K562 (cell line): ENCODE measurements at regions not wholly inside any gene's neighbourhood (a gene's known extent, or its start where the extent isn't known, plus 50 kb on each side); places are given as distances from the start of the nearest gene placed in this dataset.

Source experiments
- ATAC-seq: fragments of 200-7000 bp; cut with Tn5 transposase; 3 replicates; pipeline ENCODE4 v1.9.1; 2020; ENCODE audit warnings: moderate library complexity
- BruUV-seq: library from RNA; stranded (reverse); fragments of 400-500 nt; replicated peaks from 2 replicates; lab custom pipeline; 2021; lab: Mats Ljungman, UMichigan
- CTCF ChIA-PET: fragments of 300-600 bp; formaldehyde crosslinking; extraction: SDS; loops from one replicate; lab custom pipeline; 2021; ENCODE audit warnings: low intra/inter-chr PET ratio; lab: Yijun Ruan, JAX
- POLR2A ChIA-PET: fragments of 300-600, 350-650 bp; sonication (Branson Sonifier 250); formaldehyde crosslinking; extraction: SDS; loops from one replicate; lab custom pipeline; 2021; ENCODE audit warnings: antibody characterized with exemption, inconsistent platforms; lab: Yijun Ruan, JAX
- DNase-seq, 4 experiments: peaks; one replicate each; pipeline versions ENCODE4 v3.0.0 to v3.0.0-alpha.2; 2011 to 2018; ENCODE audit warnings: low spot score in 3 of 4, mixed read lengths in 3 of 4; ENCODE audit errors: extremely low read depth in 1 of 4
- FAIRE-seq: peaks from 2 replicates; lab custom pipeline; 2011; peaks lifted over from hg19 to GRCh38; lab: Jason Lieb, UNC
- H2AFZ ChIP-seq: 2 replicates; pipeline ENCODE4 v1.6.0; 2011; ENCODE audit warnings: low read depth, low read length, control low read depth, inconsistent platforms
- H3K27ac ChIP-seq: fragments of 200-600 bp; 3 replicates; pipeline ENCODE4 v1.8.0; 2011; ENCODE audit warnings: low read depth, mild to moderate bottlenecking, control low read depth, inconsistent platforms, low read length, moderate library complexity, mixed read lengths; ENCODE audit errors: extremely low read depth
- H3K27me3 ChIP-seq, 2 experiments: fragments of 300-600 bp in 1 of 2; 2 replicates in 1 of 2; 3 replicates in 1 of 2; pipeline versions ENCODE4 v1.6.0 to v1.8.0; 2011; ENCODE audit warnings: inconsistent platforms in 2 of 2, low read length in 2 of 2, mild to moderate bottlenecking in 1 of 2, mixed read lengths in 1 of 2, moderate library complexity in 1 of 2; ENCODE audit not compliant: control insufficient read depth in 2 of 2, insufficient read depth in 2 of 2
- H3K36me3 ChIP-seq: fragments of 300-600 bp; 3 replicates; pipeline ENCODE4 v1.8.0; 2011; ENCODE audit warnings: mild to moderate bottlenecking, low read length, inconsistent platforms; ENCODE audit not compliant: control insufficient read depth, insufficient read depth
- H3K4me1 ChIP-seq, 2 experiments: fragments of 200-600 bp in 1 of 2; replicated peaks in 1 of 2; 2 replicates in 1 of 2; 3 replicates in 1 of 2; pipeline versions ENCODE4 v1.5.1 to v1.8.0; 2011; ENCODE audit warnings: inconsistent platforms in 2 of 2, low read length in 2 of 2, mild to moderate bottlenecking in 1 of 2, mixed read lengths in 1 of 2, moderate library complexity in 1 of 2; ENCODE audit not compliant: control insufficient read depth in 2 of 2, insufficient read depth in 2 of 2
- H3K4me2 ChIP-seq: 2 replicates; pipeline ENCODE4 v1.6.1; 2011; ENCODE audit warnings: low read length, control low read depth, inconsistent platforms, mixed read lengths; ENCODE audit not compliant: insufficient read depth
- H3K4me3 ChIP-seq: fragments of 200-600 bp; sonication (generic), shearing (Covaris generic); 2 replicates; pipeline ENCODE4 v1.5.1; 2016; ENCODE audit warnings: control low read depth, inconsistent platforms
- H3K79me2 ChIP-seq: fragments of 200-600 bp; 3 replicates; pipeline ENCODE4 v1.8.0; 2011; ENCODE audit warnings: low read length, inconsistent platforms; ENCODE audit not compliant: control insufficient read depth, insufficient read depth
- H3K9ac ChIP-seq, 2 experiments: 2 replicates each; pipeline versions ENCODE4 v1.6.0 to v1.6.1; 2011; ENCODE audit warnings: low read depth in 2 of 2, low read length in 2 of 2, control low read depth in 1 of 2, inconsistent platforms in 1 of 2, mild to moderate bottlenecking in 1 of 2, mixed read lengths in 1 of 2; ENCODE audit not compliant: insufficient read depth in 1 of 2
- H3K9me1 ChIP-seq: one replicate; pipeline ENCODE4 v1.6.0; 2011; ENCODE audit warnings: inconsistent platforms, mild to moderate bottlenecking, low read length, moderate library complexity; ENCODE audit not compliant: control insufficient read depth, insufficient read depth
- H3K9me3 ChIP-seq: replicated peaks from 2 replicates; pipeline ENCODE4 v1.5.1; 2011; ENCODE audit warnings: low read depth, low read length, inconsistent platforms; ENCODE audit not compliant: control insufficient read depth, insufficient read depth
- H4K20me1 ChIP-seq: replicated peaks from 2 replicates; pipeline ENCODE4 v1.6.1; 2011; ENCODE audit warnings: low read length, inconsistent platforms, mixed read lengths; ENCODE audit not compliant: control insufficient read depth, insufficient read depth
- CBX2 ChIP-seq: fragments of 200-600 bp; sonication (generic); IDR thresholded peaks from one replicate; pipeline ENCODE4 v1.6.1; 2012; ENCODE audit warnings: mild to moderate bottlenecking, low read length, inconsistent platforms; ENCODE audit not compliant: insufficient read depth, poor library complexity, severe bottlenecking
- CHAMP1 ChIP-seq: fragments of 450-650 bp; IDR thresholded peaks from 2 replicates; pipeline ENCODE4 v1.6.1; 2016; ENCODE audit warnings: mild to moderate bottlenecking
- DDX20 ChIP-seq: fragments of 450-650 bp; IDR thresholded peaks from 2 replicates; pipeline ENCODE4 v1.6.1; 2016; ENCODE audit warnings: missing genetic modification characterization, low read depth, mild to moderate bottlenecking, missing compliant biosample characterization, moderate library complexity
- FIP1L1 ChIP-seq: fragments of 200-400 bp; formaldehyde crosslinking; IDR thresholded peaks from 2 replicates; pipeline ENCODE4 v1.6.1; 2018; ENCODE audit warnings: mild to moderate bottlenecking, low read depth, low read length; ENCODE audit not compliant: poor library complexity, severe bottlenecking
- LCOR ChIP-seq: sonication (generic); formaldehyde crosslinking; IDR thresholded peaks from 2 replicates; pipeline ENCODE4 v1.8.0; 2022; ENCODE audit warnings: mild to moderate bottlenecking, missing genetic modification reagents
- MAX ChIP-seq: sonication (generic); formaldehyde crosslinking; IDR thresholded peaks from 2 replicates; pipeline ENCODE4 v1.9.0; 2022; ENCODE audit warnings: mild to moderate bottlenecking, missing genetic modification reagents
- MBD2 ChIP-seq: sonication (generic); IDR thresholded peaks from 2 replicates; pipeline ENCODE4 v1.6.1; 2016; ENCODE audit warnings: low read depth, borderline replicate concordance
- NFRKB ChIP-seq: fragments of 450-650 bp; IDR thresholded peaks from 2 replicates; pipeline ENCODE4 v1.6.1; 2016; ENCODE audit warnings: low read depth
- RNF219 ChIP-seq: fragments of 250-450 bp; sonication (Bioruptor Pico); IDR thresholded peaks from 2 replicates; pipeline ENCODE4 v1.5.0; 2022; ENCODE audit warnings: mild to moderate bottlenecking
- SMAD3 ChIP-seq: fragments of 450-650 bp; formaldehyde crosslinking; conservative IDR thresholded peaks from 2 replicates; pipeline ENCODE4 v1.4.0; 2020; ENCODE audit warnings: mild to moderate bottlenecking
- SMARCA4 ChIP-seq: fragments of 450-650 bp; IDR thresholded peaks from 2 replicates; pipeline ENCODE4 v1.6.1; 2016
- TBP ChIP-seq: optimal IDR thresholded peaks from 2 replicates; pipeline ENCODE3; 2011; ENCODE audit warnings: low read depth, low read length, improper control_type of control experiment
- ZBTB11 ChIP-seq, 3 experiments: fragments of 200-800 bp in 1 of 3; fragments of 250-450 bp in 1 of 3; fragments of 450-650 bp in 1 of 3; sonication (Bioruptor Pico) in 1 of 3; sonication (Bioruptor generic) in 1 of 3; formaldehyde crosslinking in 1 of 3; IDR thresholded peaks; 2 replicates each; pipeline versions ENCODE4 v1.6.1 to v1.8.0; 2016 to 2022; ENCODE audit warnings: mild to moderate bottlenecking in 2 of 3, missing genetic modification characterization in 2 of 3, missing compliant biosample characterization in 1 of 3, moderate library complexity in 1 of 3
- ZEB2 ChIP-seq: fragments of 450-650 bp; IDR thresholded peaks from 2 replicates; pipeline ENCODE4 v1.6.1; 2016
- ZNF3 ChIP-seq: fragments of 250-450 bp; sonication (Bioruptor Pico); IDR thresholded peaks from 2 replicates; pipeline ENCODE4 v1.5.0; 2021; ENCODE audit warnings: mild to moderate bottlenecking, moderate library complexity
- ZNF77 ChIP-seq: fragments of 250-450 bp; sonication (Bioruptor Pico); IDR thresholded peaks from 2 replicates; pipeline ENCODE4 v1.5.0; 2020
- WGBS: fragments of 100-300 bp; shearing (Covaris generic); methylation state at CpG from one replicate; pipeline ENCODE4 v1.1.6; 2016; ENCODE audit warnings: low coverage, mixed read lengths; ENCODE audit not compliant: insufficient coverage; ENCODE audit errors: missing lambda C conversion rate; 5-methylcytosine and 5-hydroxymethylcytosine counted together
- in situ Hi-C: fragments of 300-500 bp; cut with MboI; formaldehyde crosslinking; loops from 4 replicates; pipeline ENCODE4 v1.15.0; 2018; ENCODE audit warnings: inconsistent platforms, mixed read lengths
- intact Hi-C: fragments of 100-400 bp; cut with micrococcal nuclease; formaldehyde crosslinking; loops from 2 replicates; pipeline ENCODE4 v1.14.2; 2022

- CTCF ChIA-PET: no interaction called here
- no peak overlapping the region for H3K4me2 ChIP-seq
- no peak for FAIRE-seq
Observed at GRCh38 chr12:93018610-93019009, 89.5 kb upstream of the EEA1 start.

More at GRCh38 chr12:93018610-93019009, 89.5 kb upstream of the EEA1 start:
- H3K27ac ChIP-seq: no peak overlapping the region
- no peak overlapping the region for H3K9ac ChIP-seq
- no peaks in the 10 kb centered on the region for H3K27me3 ChIP-seq
- no peaks in the 10 kb centered on the region for H4K20me1 ChIP-seq
- 46% methylated on average over 2 of the region's 2 CpGs for WGBS
- in situ Hi-C loops: no loop called here
- H3K4me1 ChIP-seq: peaks cover 11 to 39% of the 10 kb centered on the region in 2 experiments; a peak in 3 of 5 replicates
- ATAC-seq (no peak), DNase-seq (no peak)
- POLR2A ChIA-PET: interaction anchor here (0.7 to 1.0 kb wide), 2 partner anchors 91 to 291 kb away, joined by 3 to 5 read pairs; no protein-coding TSS in a partner anchor
- no TSS peak for BruUV-seq
- H3K9me3 ChIP-seq: no peaks in the 10 kb centered on the region
- peak overlapping the region; percentile 94 for H2AFZ ChIP-seq
- no peaks in the 10 kb centered on the region for H3K9me1 ChIP-seq
- H3K36me3 ChIP-seq: no peaks in the 10 kb centered on the region
- H3K4me3 ChIP-seq: no peak overlapping the region
- intact Hi-C loops: no loop called here
- no peaks in the 10 kb centered on the region for H3K79me2 ChIP-seq
- no peak for TF ChIP-seq NFRKB
- TF ChIP-seq SMAD3: no peak
- TF ChIP-seq RNF219 (CRISPR knock-in tag): no peak
- TF ChIP-seq TBP: no peak
- no peak for TF ChIP-seq MBD2
- TF ChIP-seq ZBTB11 (CRISPR knock-in tag; IDR thresholded peaks at IDR 0.05): no peak
- no peak for TF ChIP-seq CBX2
- TF ChIP-seq ZEB2: no peak
- TF ChIP-seq FIP1L1: no peak
- TF ChIP-seq ZNF77 (CRISPR knock-in tag): no peak
- no peak for TF ChIP-seq ZNF3 (CRISPR knock-in tag)
- TF ChIP-seq LCOR (CRISPR knock-in tag): no peak
- TF ChIP-seq SMARCA4: no peak
- TF ChIP-seq CHAMP1: no peak
- TF ChIP-seq DDX20: no peak
- no peak for TF ChIP-seq MAX (CRISPR knock-in tag)
- TF ChIP-seq, all 486 proteins: peak for 0
